H1 (cell line): ENCODE measurements at regions not wholly inside any gene's neighbourhood (a gene's known extent, or its start where the extent isn't known, plus 50 kb on each side); places are given as distances from the start of the nearest gene placed in this dataset.

Experiments used
- CTCF ChIA-PET: fragments of 300-600 bp; sonication (Branson Sonifier 250); formaldehyde crosslinking; loops from one replicate; lab custom pipeline; 2021; ENCODE audit not compliant: partially characterized antibody; lab: Charles Lee
- POLR2A ChIA-PET: fragments of 300-600 bp; sonication (Branson Sonifier 250); formaldehyde crosslinking; loops from one replicate; lab custom pipeline; 2021; ENCODE audit warnings: inconsistent platforms; ENCODE audit not compliant: partially characterized antibody; lab: Charles Lee
- DNase-seq, 2 experiments: peaks; one replicate each; pipeline versions ENCODE4 v3.0.0 to v3.0.0-alpha.2; 2010 to 2022; ENCODE audit warnings: low spot score in 2 of 2, low read depth in 1 of 2, mixed read lengths in 1 of 2
- FAIRE-seq: peaks from 2 replicates; lab custom pipeline; 2011; peaks lifted over from hg19 to GRCh38; lab: Jason Lieb, UNC
- H2AFZ ChIP-seq: 2 replicates; pipeline ENCODE4 v1.8.1; 2012; ENCODE audit warnings: low read length, inconsistent platforms
- H2AK5ac ChIP-seq: 2 replicates; pipeline ENCODE4 v1.6.1; 2013; ENCODE audit warnings: low read depth, low read length
- H2BK120ac ChIP-seq: replicated peaks from 2 replicates; pipeline ENCODE3; 2013; ENCODE audit warnings: low read depth, low read length, inconsistent platforms
- H2BK12ac ChIP-seq: 2 replicates; pipeline ENCODE4 v1.6.1; 2013; ENCODE audit warnings: low read depth, low read length
- H2BK15ac ChIP-seq: 2 replicates; pipeline ENCODE4 v1.6.1; 2013; ENCODE audit warnings: low read length
- H2BK20ac ChIP-seq: 2 replicates; pipeline ENCODE4 v1.6.1; 2013; ENCODE audit warnings: low read length
- H2BK5ac ChIP-seq: 2 replicates; pipeline ENCODE4 v1.6.1; 2013; ENCODE audit warnings: low read depth, low read length
- H3K14ac ChIP-seq: 2 replicates; pipeline ENCODE4 v1.6.1; 2013; ENCODE audit warnings: inconsistent platforms; ENCODE audit not compliant: insufficient read length
- H3K18ac ChIP-seq: 2 replicates; pipeline ENCODE4 v1.6.1; 2013; ENCODE audit warnings: low read length; ENCODE audit errors: extremely low read depth
- H3K23ac ChIP-seq: 2 replicates; pipeline ENCODE4 v1.6.1; 2013; ENCODE audit warnings: inconsistent platforms; ENCODE audit not compliant: insufficient read length
- H3K23me2 ChIP-seq: 2 replicates; pipeline ENCODE4 v1.6.1; 2013; ENCODE audit warnings: low read depth, low read length
- H3K27ac ChIP-seq: 2 replicates; pipeline ENCODE4 v1.6.1; 2011; ENCODE audit warnings: low read depth, low read length, inconsistent platforms
- H3K27me3 ChIP-seq, 4 experiments: replicated peaks in 1 of 4; 1 replicate in 1 of 4; 2 replicates in 3 of 4; pipeline versions ENCODE4 v1.6.1 to v1.8.1; 2011 to 2013; ENCODE audit warnings: low read length in 3 of 4, mild to moderate bottlenecking in 3 of 4, inconsistent platforms in 2 of 4, mixed read lengths in 2 of 4, moderate library complexity in 1 of 4; ENCODE audit not compliant: control insufficient read depth in 3 of 4, insufficient read depth in 3 of 4; ENCODE audit errors: extremely low read depth in 1 of 4
- H3K36me3 ChIP-seq, 4 experiments: 2 replicates each; pipeline versions ENCODE4 v1.6.1 to v1.8.1; 2011 to 2013; ENCODE audit warnings: mild to moderate bottlenecking in 4 of 4, low read length in 3 of 4, moderate library complexity in 2 of 4, control low read depth in 1 of 4, inconsistent platforms in 1 of 4; ENCODE audit not compliant: insufficient read depth in 4 of 4, control insufficient read depth in 2 of 4
- H3K4ac ChIP-seq: replicated peaks from 2 replicates; pipeline ENCODE3; 2013; ENCODE audit warnings: low read length, low read depth, mixed read lengths, inconsistent platforms; ENCODE audit not compliant: insufficient read length
- H3K4me1 ChIP-seq, 4 experiments: replicated peaks in 1 of 4; 1 replicate in 1 of 4; 2 replicates in 3 of 4; pipeline versions ENCODE4 v1.6.1 to v1.8.1; 2011 to 2013; ENCODE audit warnings: low read length in 3 of 4, inconsistent platforms in 2 of 4, mixed read lengths in 1 of 4; ENCODE audit not compliant: insufficient read depth in 4 of 4, control insufficient read depth in 3 of 4
- H3K4me2 ChIP-seq, 2 experiments: 2 replicates each; pipeline versions ENCODE4 v1.6.1 to v1.8.1; 2011 to 2013; ENCODE audit warnings: low read depth in 2 of 2, low read length in 2 of 2, control low read depth in 1 of 2, inconsistent platforms in 1 of 2, mild to moderate bottlenecking in 1 of 2; ENCODE audit not compliant: insufficient read depth in 1 of 2
- H3K4me3 ChIP-seq, 4 experiments: fragments of 200-600, 300-600 bp in 1 of 4; sonication (generic), shearing (Covaris generic), sonication (Bioruptor Twin) in 1 of 4; 2 replicates each; pipeline versions ENCODE4 v1.5.1 to v1.8.1; 2011 to 2016; ENCODE audit warnings: low read length in 4 of 4, low read depth in 3 of 4, control low read depth in 2 of 4, inconsistent platforms in 2 of 4, mild to moderate bottlenecking in 2 of 4, mixed read lengths in 1 of 4, moderate library complexity in 1 of 4; ENCODE audit not compliant: insufficient read depth in 2 of 4; ENCODE audit errors: extremely low read depth in 1 of 4
- H3K56ac ChIP-seq: replicated peaks from 2 replicates; pipeline ENCODE3; 2013; ENCODE audit warnings: low read depth, mild to moderate bottlenecking, mixed read lengths, low read length, inconsistent platforms; ENCODE audit not compliant: insufficient read length
- H3K79me1 ChIP-seq: 2 replicates; pipeline ENCODE4 v1.6.1; 2013; ENCODE audit warnings: low read depth, low read length, control low read depth
- H3K79me2 ChIP-seq, 2 experiments: 2 replicates each; pipeline versions ENCODE4 v1.6.1 to v1.8.1; 2012 to 2013; ENCODE audit warnings: low read length in 2 of 2, mild to moderate bottlenecking in 2 of 2, inconsistent platforms in 1 of 2; ENCODE audit not compliant: insufficient read depth in 2 of 2, control insufficient read depth in 1 of 2
- H3K9ac ChIP-seq, 4 experiments: replicated peaks in 1 of 4; 1 replicate in 1 of 4; 2 replicates in 3 of 4; pipeline versions ENCODE4 v1.6.1 to v1.8.1; 2011 to 2013; ENCODE audit warnings: low read depth in 3 of 4, low read length in 3 of 4, control low read depth in 2 of 4, mild to moderate bottlenecking in 2 of 4, moderate library complexity in 2 of 4, inconsistent platforms in 1 of 4; ENCODE audit errors: extremely low read depth in 1 of 4
- H3K9me3 ChIP-seq, 2 experiments: 2 replicates each; pipeline versions ENCODE4 v1.6.1 to v1.8.1; 2012 to 2013; ENCODE audit warnings: mild to moderate bottlenecking in 2 of 2, moderate library complexity in 2 of 2, control low read depth in 1 of 2, inconsistent platforms in 1 of 2, low read depth in 1 of 2, low read length in 1 of 2, mixed read lengths in 1 of 2; ENCODE audit not compliant: insufficient read depth in 2 of 2
- H4K20me1 ChIP-seq, 2 experiments: replicated peaks in 1 of 2; 2 replicates each; pipeline versions ENCODE3 to v1.8.1; 2011 to 2013; ENCODE audit warnings: inconsistent platforms in 2 of 2, low read length in 2 of 2, mild to moderate bottlenecking in 1 of 2; ENCODE audit not compliant: insufficient read depth in 2 of 2, control insufficient read depth in 1 of 2
- H4K5ac ChIP-seq: 2 replicates; pipeline ENCODE4 v1.6.1; 2013; ENCODE audit warnings: low read length, low read depth, mixed read lengths, inconsistent platforms; ENCODE audit not compliant: insufficient read length
- H4K8ac ChIP-seq: 2 replicates; pipeline ENCODE4 v1.8.0; 2013; ENCODE audit warnings: mild to moderate bottlenecking, moderate library complexity, low read length, inconsistent platforms; ENCODE audit not compliant: insufficient read depth; ENCODE audit errors: extremely low read depth
- H4K91ac ChIP-seq: replicated peaks from 2 replicates; pipeline ENCODE3; 2013; ENCODE audit warnings: low read length, mixed read lengths, inconsistent platforms; ENCODE audit not compliant: insufficient read length
- BACH1 ChIP-seq: IDR thresholded peaks from 2 replicates; pipeline ENCODE4 v1.6.1; 2012; ENCODE audit warnings: low read length, improper control_type of control experiment
- BRCA1 ChIP-seq: IDR thresholded peaks from 2 replicates; pipeline ENCODE4 v1.6.1; 2012; ENCODE audit warnings: low read depth, low read length, improper control_type of control experiment
- CHD2 ChIP-seq: IDR thresholded peaks from 2 replicates; pipeline ENCODE4 v1.6.1; 2012; ENCODE audit warnings: low read length, improper control_type of control experiment
- JUND ChIP-seq: IDR thresholded peaks from 2 replicates; pipeline ENCODE4 v1.6.1; 2011; ENCODE audit warnings: mild to moderate bottlenecking, improper control_type of control experiment, low read length
- NRF1 ChIP-seq: IDR thresholded peaks from 2 replicates; pipeline ENCODE4 v1.6.1; 2011; ENCODE audit warnings: mild to moderate bottlenecking, low read depth, low read length, improper control_type of control experiment
- POLR2A ChIP-seq, 2 experiments: IDR thresholded peaks; 1 replicate in 1 of 2; 2 replicates in 1 of 2; pipeline ENCODE4 v1.6.1; 2011; ENCODE audit warnings: low read depth in 2 of 2, low read length in 2 of 2, mild to moderate bottlenecking in 2 of 2; ENCODE audit errors: control extremely low read depth in 1 of 2
- POLR2AphosphoS5 ChIP-seq: IDR thresholded peaks from 2 replicates; pipeline ENCODE4 v1.6.1; 2011; ENCODE audit warnings: low read depth, low read length
- SIX5 ChIP-seq: IDR thresholded peaks from 2 replicates; pipeline ENCODE4 v1.6.1; 2011; ENCODE audit warnings: mild to moderate bottlenecking, low read depth, low read length
- SP4 ChIP-seq: IDR thresholded peaks from 2 replicates; pipeline ENCODE4 v1.6.1; 2012; ENCODE audit warnings: low read length, inconsistent platforms
- SUZ12 ChIP-seq: fragments of 200-600 bp; sonication (generic); IDR thresholded peaks from 2 replicates; pipeline ENCODE4 v1.6.1; 2012; ENCODE audit warnings: mild to moderate bottlenecking, inconsistent platforms, low read length, moderate library complexity, mixed read lengths
- TBP ChIP-seq: IDR thresholded peaks from 2 replicates; pipeline ENCODE4 v1.6.1; 2011; ENCODE audit warnings: low read depth, low read length, improper control_type of control experiment
- ZNF274 ChIP-seq: IDR thresholded peaks from 2 replicates; pipeline ENCODE4 v1.7.0; 2012; ENCODE audit warnings: low read length, borderline replicate concordance; ENCODE audit errors: extremely low read depth
- TF ChIP-seq, protein P1 (sequence below): IDR thresholded peaks from 2 replicates; pipeline ENCODE4 v1.6.1; 2011; ENCODE audit warnings: low read depth, mild to moderate bottlenecking, low read length; ENCODE audit not compliant: insufficient read depth
- TF ChIP-seq, protein P2 (sequence below), 3 experiments: IDR thresholded peaks; 1 replicate in 2 of 3; 2 replicates in 1 of 3; pipeline versions ENCODE4 v1.5.1 to v1.6.1; 2011; ENCODE audit warnings: low read length in 3 of 3, mild to moderate bottlenecking in 3 of 3, inconsistent platforms in 2 of 3, low read depth in 1 of 3, moderate library complexity in 1 of 3; ENCODE audit not compliant: insufficient read depth in 1 of 3; ENCODE audit errors: control extremely low read depth in 1 of 3

DNA sequence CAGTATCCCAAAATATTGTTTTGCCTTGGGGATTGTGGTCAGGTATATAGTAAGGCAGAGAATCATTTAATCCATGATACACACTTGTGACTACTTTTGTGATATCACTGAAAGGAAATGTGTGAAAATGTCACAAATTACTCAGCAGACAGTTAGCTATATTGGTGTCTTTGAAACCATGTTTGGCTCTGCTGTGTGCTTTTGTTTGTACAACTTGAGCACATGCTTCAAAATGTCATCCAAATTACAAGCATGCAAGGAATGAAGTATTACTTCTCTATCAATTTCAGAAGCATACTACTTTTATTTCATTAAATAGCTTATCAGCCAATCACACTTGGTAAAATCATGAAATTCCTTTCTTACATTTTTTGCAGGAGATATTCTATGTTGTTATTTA is 619.0 kb upstream of the AGTR1 start:
- Histone ChIP-seq H3K27me3 (no peaks in the 10 kb centered on the region), H2BK12ac (no peak overlapping the region), H2BK5ac (no peak overlapping the region), H3K23ac (no peak overlapping the region), H3K79me1 (no peaks in the 10 kb centered on the region), H3K9ac (no peak overlapping the region), H3K79me2 (no peaks in the 10 kb centered on the region), H3K4me3 (no peak overlapping the region), H3K9me3 (no peaks in the 10 kb centered on the region), H2BK120ac (no peak overlapping the region), H3K56ac (no peak overlapping the region), H3K23me2 (no peaks in the 10 kb centered on the region; the same call in 1 of the 2 replicates), H4K5ac (no peak overlapping the region), H4K20me1 (no peaks in the 10 kb centered on the region), H4K91ac (no peak overlapping the region), H3K14ac (no peak overlapping the region), H3K4me1 (no peaks in the 10 kb centered on the region; a peak in 1 of 7 replicates), H3K4me2 (no peak overlapping the region), H2BK15ac (no peak overlapping the region), H2BK20ac (no peak overlapping the region), H4K8ac (no peak overlapping the region), H3K27ac (no peak overlapping the region), H3K4ac (no peak overlapping the region), H2AK5ac (no peak overlapping the region), H3K18ac (no peak overlapping the region), H2AFZ (no peak overlapping the region), H3K36me3 (no peaks in the 10 kb centered on the region)
- DNase-seq = no peak
- CTCF ChIA-PET = interaction anchor here (0.8 to 3.7 kb wide), 11 partner anchors 10 to 695 kb away, joined by 3 to 26 read pairs (median 4); no protein-coding TSS in a partner anchor
- FAIRE-seq = no peak
- POLR2A ChIA-PET = no interaction called here
- no peak for TF ChIP-seq JUND
- TF ChIP-seq SUZ12 = no peak
- TF ChIP-seq POLR2A (IDR thresholded peaks at IDR 0.05; ENCODE audit: control extremely low read depth in 1 of 2, low read depth in 2 of 2, low read length in 2 of 2) = no peak
- no peak for TF ChIP-seq ZNF274
- TF ChIP-seq SP4 = no peak
- no peak for TF ChIP-seq CHD2
- no peak for TF ChIP-seq BRCA1
- TF ChIP-seq, protein P1, sequence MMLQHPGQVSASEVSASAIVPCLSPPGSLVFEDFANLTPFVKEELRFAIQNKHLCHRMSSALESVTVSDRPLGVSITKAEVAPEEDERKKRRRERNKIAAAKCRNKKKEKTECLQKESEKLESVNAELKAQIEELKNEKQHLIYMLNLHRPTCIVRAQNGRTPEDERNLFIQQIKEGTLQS = no peak
- no peak for TF ChIP-seq BACH1
- TF ChIP-seq POLR2AphosphoS5 = no peak
- TF ChIP-seq TBP = no peak
- TF ChIP-seq NRF1 = no peak
- TF ChIP-seq, protein P2, sequence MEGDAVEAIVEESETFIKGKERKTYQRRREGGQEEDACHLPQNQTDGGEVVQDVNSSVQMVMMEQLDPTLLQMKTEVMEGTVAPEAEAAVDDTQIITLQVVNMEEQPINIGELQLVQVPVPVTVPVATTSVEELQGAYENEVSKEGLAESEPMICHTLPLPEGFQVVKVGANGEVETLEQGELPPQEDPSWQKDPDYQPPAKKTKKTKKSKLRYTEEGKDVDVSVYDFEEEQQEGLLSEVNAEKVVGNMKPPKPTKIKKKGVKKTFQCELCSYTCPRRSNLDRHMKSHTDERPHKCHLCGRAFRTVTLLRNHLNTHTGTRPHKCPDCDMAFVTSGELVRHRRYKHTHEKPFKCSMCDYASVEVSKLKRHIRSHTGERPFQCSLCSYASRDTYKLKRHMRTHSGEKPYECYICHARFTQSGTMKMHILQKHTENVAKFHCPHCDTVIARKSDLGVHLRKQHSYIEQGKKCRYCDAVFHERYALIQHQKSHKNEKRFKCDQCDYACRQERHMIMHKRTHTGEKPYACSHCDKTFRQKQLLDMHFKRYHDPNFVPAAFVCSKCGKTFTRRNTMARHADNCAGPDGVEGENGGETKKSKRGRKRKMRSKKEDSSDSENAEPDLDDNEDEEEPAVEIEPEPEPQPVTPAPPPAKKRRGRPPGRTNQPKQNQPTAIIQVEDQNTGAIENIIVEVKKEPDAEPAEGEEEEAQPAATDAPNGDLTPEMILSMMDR (IDR thresholded peaks at IDR 0.05; ENCODE audit: control extremely low read depth in 1 of 3, insufficient read depth in 1 of 3, low read depth in 1 of 3, low read length in 3 of 3) = no peak
- no peak for TF ChIP-seq SIX5
